ENCODE measurements at regions not wholly inside any gene's neighbourhood (a gene's known extent, or its start where the extent isn't known, plus 50 kb on each side); places are given as distances from the start of the nearest gene placed in this dataset.
A peak's percentile ranks its signal among the peaks of the same experiment; 100 is the strongest.
"Not testable (repeated sequence)": the region's sequence is repeated elsewhere in the genome, so short reads cannot be mapped to it uniquely, and the experiment has no call there.

DNA sequence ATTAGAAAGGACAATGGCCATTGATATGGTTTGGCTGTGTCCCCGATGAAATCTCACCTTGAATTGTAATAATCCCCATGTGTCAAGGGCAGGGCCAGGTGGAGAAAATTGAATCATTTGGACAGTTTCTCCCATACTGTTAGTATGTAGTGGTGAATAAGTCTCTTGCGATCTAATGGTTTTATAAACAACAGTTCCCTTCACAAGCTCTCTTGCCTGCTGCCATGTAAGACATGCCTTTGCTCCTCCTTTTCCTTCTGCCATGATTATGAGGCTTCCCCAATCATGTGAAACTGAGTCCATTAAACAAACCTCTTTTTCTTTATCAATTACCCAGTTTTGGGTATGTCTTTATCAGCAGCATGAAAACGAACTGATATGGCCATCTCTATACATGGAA, 302.7 kb downstream of the SFMBT2 start:
- DNase-seq: no peak

DNA sequence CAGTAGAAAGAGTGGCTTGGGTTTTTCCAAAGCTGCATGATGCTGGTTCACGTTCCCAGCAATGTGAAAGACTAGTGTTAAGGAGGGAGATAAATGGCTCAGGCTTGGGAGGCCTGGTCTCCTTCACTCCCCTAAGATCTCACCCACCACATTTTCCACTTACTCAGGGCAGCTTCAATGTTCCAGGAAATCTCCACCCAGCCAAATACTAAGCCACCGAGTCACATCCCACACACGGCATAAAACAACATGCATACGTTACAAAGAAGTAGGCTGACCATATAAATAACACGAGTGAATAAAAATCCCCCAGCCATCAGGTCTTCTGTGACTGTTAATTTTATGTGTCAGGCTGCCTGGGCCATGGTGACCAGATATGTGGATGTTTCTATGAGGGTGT, 303.5 kb downstream of the SFMBT2 start:
- DNase-seq: no peak

DNA sequence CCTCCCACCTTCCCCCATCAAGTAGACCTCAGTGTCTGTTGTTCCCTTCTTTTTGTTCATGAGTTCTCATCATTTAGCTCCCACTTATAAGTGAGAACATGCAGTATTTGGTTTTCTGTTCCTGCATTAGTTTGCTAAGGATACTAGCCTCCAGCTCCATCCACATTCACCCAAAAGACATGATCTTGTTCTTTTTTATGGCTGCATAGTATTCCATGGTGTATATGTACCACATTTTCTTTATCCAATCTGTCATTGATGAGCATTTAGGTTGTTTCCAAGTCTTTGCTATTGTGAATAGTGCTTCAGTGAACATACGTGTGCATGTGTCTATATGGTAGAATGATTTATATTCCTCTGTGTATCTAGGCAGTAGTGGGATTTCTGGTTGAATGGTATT, 306.5 kb downstream of the SFMBT2 start:
- not testable (repeated sequence) for DNase-seq

DNA sequence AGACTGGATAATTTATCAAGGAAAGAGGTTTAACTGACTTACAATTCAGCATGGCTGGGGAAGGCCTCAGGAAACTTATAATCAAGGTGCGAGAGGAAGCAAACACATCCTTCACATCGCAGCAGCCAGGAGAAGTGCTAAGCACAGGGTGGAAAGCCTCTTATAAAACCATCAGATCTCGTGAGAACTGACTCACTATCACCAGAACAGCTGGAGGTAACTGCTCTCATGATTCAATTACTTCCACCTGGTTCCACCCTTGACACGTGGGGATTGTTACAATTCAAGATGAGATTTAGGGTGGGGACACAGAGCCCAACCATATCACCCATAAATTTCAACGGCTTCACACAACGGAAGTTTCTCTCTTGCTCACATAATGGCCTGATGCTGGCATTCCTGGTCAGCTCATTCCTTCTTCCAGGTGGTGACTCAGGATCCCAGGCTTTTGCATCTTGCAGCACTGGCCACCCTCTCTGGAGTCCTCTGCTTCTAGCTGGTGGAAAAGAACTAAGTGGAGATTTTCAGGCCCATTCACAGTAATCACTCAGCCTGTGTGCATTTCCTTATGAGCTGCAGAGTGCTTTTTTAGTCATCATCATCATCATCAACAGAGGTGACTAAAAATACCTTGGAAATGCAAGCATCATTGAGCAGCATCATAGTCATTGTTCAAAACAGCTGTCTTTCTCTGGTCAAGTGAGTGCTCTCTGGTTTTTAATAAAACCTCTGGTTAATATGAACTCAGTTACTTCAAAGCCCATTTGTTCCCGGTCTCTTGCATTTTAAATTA, 308.1 kb downstream of the SFMBT2 start:
- no peak for DNase-seq

GRCh38 chr10:7102084-7102483, 308.8 kb downstream of the SFMBT2 start:
- DNase-seq: no peak

- no peak for DNase-seq
Measured at GRCh38 chr10:7101451-7101850, 309.4 kb downstream of the SFMBT2 start.

GRCh38 chr10:7100032-7100702, 310.7 kb downstream of the SFMBT2 start:
- no peak for DNase-seq

GRCh38 chr10:7098160-7098762, 312.6 kb downstream of the SFMBT2 start:
- DNase-seq: no peak

DNA sequence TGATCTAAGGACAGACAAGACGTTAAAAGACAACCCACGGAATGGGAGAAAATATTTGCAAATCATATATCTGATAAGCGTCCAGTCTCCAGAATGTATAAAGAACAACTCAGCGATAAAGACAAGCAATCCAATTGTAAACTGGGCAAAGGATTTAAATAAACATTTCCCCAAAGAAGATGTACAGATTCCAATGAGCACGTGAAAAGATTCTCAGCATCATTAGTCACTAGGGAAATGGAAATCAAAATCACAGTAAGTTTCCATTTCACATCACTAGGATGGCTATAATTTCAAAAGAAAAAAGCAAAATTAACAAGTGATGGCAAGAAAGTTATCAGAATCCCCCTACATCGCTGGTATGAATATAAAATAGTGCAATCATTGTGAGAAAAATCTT, 316.1 kb downstream of the SFMBT2 start:
- no peak for DNase-seq

GRCh38 chr10:7093368-7093767, 317.5 kb downstream of the SFMBT2 start:
- no peak for DNase-seq

GRCh38 chr10:7092603-7093002, 318.2 kb downstream of the SFMBT2 start:
- DNase-seq: no peak

DNA sequence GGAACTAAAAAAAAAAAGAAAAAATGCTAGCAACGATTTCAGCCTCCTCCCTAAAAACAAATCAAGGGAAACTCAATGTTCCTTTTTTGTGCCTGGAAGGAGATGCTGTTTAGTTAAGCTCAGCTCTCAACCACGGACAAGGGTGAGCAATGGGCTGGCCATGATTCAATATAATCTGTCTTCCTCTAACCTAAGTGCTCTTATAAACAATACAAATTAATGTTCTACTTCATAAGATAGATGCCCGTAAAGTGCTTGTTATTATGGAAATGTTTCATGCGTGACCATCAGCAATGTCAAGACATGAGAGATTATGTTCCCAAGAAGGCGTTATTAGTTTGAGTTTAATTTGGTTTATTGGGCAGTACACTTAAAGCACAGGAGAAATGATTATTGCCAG, 320.3 kb downstream of the SFMBT2 start:
- no peak for DNase-seq

- peak in 27 of 56 donors; percentile 8 to 63 (median 21) for DNase-seq
Measured at GRCh38 chr10:7085913-7086589, 324.8 kb downstream of the SFMBT2 start.

GRCh38 chr10:7085147-7085912, 325.5 kb downstream of the SFMBT2 start:
- peak in 36 of 56 donors; percentile 3 to 63 (median 24) for DNase-seq

DNA sequence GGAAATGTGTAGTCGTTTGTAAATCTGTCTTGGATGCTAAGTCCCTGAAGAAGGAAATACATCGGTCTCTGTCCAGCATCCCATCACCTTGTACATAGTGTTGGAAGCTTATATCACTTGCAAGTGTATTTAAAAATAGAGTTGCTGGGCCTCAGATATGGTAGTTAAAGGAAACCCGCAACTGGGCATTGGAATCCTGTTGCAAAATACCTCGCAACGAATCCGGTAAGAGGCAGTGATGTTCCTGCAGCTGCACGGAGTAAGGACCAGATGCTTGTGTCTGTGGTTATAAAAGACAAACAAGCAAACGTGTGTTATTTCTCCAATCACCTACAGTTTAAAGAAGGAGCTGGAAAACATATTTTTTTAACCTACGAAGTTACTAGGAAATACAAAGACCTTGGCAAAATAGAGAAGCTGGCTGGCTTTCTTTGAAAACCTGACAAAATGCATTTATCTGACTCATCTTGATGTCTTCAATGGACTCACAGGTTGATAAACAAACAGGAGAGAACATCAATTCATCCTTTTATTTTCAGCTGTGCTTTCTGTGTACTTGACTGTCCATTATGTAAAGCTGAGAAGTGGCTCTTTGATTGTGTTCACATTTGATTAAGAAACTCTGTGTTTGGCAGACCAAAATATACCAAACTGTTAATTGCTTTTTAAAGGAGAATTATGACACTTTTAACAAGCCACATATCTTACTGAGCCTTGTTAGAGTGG, 326.4 kb downstream of the SFMBT2 start:
- peak in 2 of 56 donors; percentile 3 to 5 for DNase-seq

DNA sequence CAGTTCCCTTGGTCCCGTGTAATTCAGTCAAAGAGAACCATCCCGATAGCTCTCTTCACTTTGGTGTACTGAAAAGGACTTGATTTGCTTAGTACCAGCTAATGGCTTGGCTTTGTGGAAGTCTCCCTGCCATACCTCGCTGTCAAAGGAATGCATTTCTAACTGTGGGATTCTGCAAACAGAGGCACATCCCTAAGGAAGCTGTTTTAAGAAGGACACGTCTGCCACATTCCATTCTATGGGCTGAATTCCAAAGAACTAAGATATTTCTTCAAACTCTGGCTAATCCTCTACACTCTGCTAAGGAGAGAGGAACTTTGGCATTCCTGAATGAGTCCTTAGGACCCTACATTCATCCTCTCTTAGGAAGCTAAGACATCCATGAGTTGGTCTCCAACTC, 327.9 kb downstream of the SFMBT2 start:
- DNase-seq: no peak

GRCh38 chr10:7077880-7078279, 333.0 kb downstream of the SFMBT2 start:
- DNase-seq: no peak

DNA sequence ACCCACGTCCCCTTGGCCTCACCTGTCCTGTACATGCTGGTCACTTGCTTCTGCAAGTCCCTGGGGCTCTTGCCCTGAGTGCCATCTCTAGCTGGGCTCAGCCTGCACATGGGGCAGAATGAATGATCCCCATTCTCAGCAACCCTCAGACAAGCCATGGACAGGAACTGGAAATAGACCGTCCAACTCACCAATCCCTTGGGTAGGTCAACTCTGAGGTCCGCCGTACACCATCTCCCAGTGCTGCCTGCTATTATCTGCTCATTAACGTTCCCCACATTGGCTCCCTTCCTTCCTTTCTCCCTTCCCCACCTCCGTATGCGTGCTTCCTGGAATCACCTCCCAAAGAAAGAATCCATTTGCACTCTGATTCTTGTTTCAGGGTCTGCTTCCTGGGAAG, 335.0 kb downstream of the SFMBT2 start:
- DNase-seq: no peak

DNA sequence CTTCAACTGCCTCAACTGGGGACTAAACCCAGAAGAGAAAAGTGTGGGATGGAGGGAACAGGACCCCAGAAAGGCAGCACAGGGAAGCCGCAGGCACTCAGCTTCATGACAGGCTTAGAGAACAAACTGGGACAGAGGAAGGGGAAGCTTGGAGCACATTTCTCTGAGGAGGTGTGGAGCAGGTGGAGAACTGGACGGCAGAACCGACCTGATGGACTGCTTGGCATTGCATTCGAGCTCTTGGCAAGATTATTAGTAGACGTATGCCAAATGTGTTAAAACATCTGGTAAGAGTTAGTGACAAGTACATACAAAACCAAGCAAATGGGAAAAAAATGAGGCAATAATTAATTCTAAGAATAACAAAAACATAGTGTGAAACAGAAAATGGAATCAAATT, 335.7 kb downstream of the SFMBT2 start:
- no peak for DNase-seq

DNA sequence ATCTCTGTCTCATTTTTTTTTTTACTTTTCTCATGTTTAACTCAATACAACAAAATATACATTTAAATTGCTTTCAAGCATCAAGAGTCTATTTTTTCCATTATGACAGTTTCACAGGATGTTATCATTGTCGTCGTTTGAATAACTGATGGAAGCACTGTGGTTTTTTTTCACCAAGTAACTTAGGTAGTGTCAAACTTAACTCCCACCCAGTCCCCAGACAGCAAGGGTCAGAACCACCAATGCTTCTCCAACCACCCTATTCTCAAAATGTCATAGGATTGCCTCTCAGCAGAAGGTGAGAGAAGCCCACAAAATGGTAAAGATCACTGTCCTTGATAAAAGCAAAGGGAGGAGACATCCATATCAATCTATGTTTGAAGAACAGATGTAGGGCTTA, 339.4 kb downstream of the SFMBT2 start:
- DNase-seq: no peak

DNA sequence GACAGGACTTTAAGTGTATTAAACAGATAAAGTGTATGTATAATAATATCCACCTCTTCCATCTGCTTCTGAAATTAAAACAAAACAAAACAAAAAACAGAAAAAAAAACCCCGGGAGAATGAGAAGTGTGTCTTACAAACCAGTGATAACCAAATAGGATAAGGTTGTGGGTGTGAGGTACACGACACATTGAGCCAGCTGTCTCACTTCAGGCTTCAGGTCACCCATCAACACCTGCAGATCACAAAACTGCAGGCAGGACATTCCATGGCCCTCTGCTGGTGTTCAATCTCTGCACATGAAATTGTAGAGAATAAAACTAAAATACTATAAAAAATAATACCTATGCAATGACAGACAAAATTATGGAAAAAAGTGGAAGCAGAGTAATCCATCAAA, 339.9 kb downstream of the SFMBT2 start:
- DNase-seq: no peak

Measured in nucleus accumbens (tissue), 56 donors.